Activated CD8-positive, alpha-beta memory T cell treated with anti-CD3 and anti-CD28 coated beads, Interleukin-2, amount 50 U/mL, for 24 hours (primary cell): ENCODE measurements at regions not wholly inside any gene's neighbourhood (a gene's known extent, or its start where the extent isn't known, plus 50 kb on each side); places are given as distances from the start of the nearest gene placed in this dataset.

Experiments
- DNase-seq: peaks from one replicate; pipeline ENCODE4 v3.0.0-alpha.2; 2020; ENCODE audit errors: extremely low read depth

- DNase-seq: no peak
These were observed 77.0 kb downstream of the MRPL14 start for GRCh38 chr6:44049989-44050871.

GRCh38 chr6:44049163-44049988, 77.9 kb downstream of the MRPL14 start:
- DNase-seq: no peak

- DNase-seq: no peak
These were observed 79.0 kb downstream of the MRPL14 start for GRCh38 chr6:44048277-44048676.

GRCh38 chr6:44047801-44048200, 79.5 kb downstream of the MRPL14 start:
- DNase-seq: no peak

GRCh38 chr6:44047179-44047546, 80.1 kb downstream of the MRPL14 start:
- DNase-seq: no peak

- no peak for DNase-seq
These were observed 80.6 kb downstream of the MRPL14 start for GRCh38 chr6:44046516-44047178.

- no peak for DNase-seq
These were observed 81.6 kb downstream of the MRPL14 start for GRCh38 chr6:44045672-44046015.

GRCh38 chr6:44044940-44045671, 82.1 kb downstream of the MRPL14 start:
- no peak for DNase-seq

GRCh38 chr6:44044154-44044539, 83.1 kb downstream of the MRPL14 start:
- no peak for DNase-seq

- no peak for DNase-seq
These were observed 83.6 kb downstream of the MRPL14 start for GRCh38 chr6:44043479-44044153.

GRCh38 chr6:44042989-44043478, 84.2 kb downstream of the MRPL14 start:
- DNase-seq: no peak

GRCh38 chr6:44042261-44042988, 84.8 kb downstream of the MRPL14 start:
- DNase-seq: no peak

- no peak for DNase-seq
These were observed 85.6 kb downstream of the MRPL14 start for GRCh38 chr6:44041461-44042260.

GRCh38 chr6:44040786-44041185, 86.5 kb downstream of the MRPL14 start:
- DNase-seq: no peak

GRCh38 chr6:44039839-44040350, 87.4 kb downstream of the MRPL14 start:
- no peak for DNase-seq

GRCh38 chr6:44039191-44039719, 88.0 kb downstream of the MRPL14 start:
- DNase-seq: no peak

- DNase-seq: no peak
These were observed 88.6 kb downstream of the MRPL14 start for GRCh38 chr6:44038543-44039065.

- no peak for DNase-seq
These were observed 89.3 kb downstream of the MRPL14 start for GRCh38 chr6:44037847-44038542.
